A673 (cell line): ENCODE measurements at regions not wholly inside any gene's neighbourhood (a gene's known extent, or its start where the extent isn't known, plus 50 kb on each side); places are given as distances from the start of the nearest gene placed in this dataset.

Experiments used
- EZH2 ChIP-seq: fragments of 200-600 bp; sonication (generic); IDR thresholded peaks from 2 replicates; pipeline ENCODE4 v1.6.1; 2017; ENCODE audit warnings: borderline replicate concordance, low read depth, mild to moderate bottlenecking, mixed read lengths, antibody characterized with exemption, low read length; ENCODE audit not compliant: poor library complexity, severe bottlenecking
- TF ChIP-seq, protein P1 (sequence below): fragments of 300-800, 200-600 bp; sonication (generic); conservative IDR thresholded peaks from 2 replicates; pipeline ENCODE4 v1.5.1; 2017; ENCODE audit warnings: low read depth, mild to moderate bottlenecking, antibody characterized with exemption, low read length, moderate library complexity, mixed read lengths

DNA sequence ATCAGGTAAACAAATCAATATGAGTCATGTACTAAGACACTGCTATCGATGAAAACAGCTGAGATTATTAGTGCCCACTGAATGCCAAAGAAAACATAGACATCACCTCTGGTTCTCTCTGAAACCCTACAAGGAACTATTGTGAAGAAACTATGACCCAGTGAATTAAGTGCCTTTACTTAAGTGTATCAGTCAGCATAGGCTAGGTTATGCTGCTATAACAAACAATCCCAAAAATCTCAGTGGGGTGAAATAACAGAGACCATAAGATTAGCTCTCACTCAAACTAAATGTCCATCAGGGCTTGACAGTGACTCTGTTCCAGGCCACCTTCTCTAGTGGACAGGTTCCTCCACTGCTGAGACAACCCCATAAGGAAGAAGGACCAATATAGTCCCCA, 57.7 kb upstream of the KDM8 start:
- TF ChIP-seq, protein P1, sequence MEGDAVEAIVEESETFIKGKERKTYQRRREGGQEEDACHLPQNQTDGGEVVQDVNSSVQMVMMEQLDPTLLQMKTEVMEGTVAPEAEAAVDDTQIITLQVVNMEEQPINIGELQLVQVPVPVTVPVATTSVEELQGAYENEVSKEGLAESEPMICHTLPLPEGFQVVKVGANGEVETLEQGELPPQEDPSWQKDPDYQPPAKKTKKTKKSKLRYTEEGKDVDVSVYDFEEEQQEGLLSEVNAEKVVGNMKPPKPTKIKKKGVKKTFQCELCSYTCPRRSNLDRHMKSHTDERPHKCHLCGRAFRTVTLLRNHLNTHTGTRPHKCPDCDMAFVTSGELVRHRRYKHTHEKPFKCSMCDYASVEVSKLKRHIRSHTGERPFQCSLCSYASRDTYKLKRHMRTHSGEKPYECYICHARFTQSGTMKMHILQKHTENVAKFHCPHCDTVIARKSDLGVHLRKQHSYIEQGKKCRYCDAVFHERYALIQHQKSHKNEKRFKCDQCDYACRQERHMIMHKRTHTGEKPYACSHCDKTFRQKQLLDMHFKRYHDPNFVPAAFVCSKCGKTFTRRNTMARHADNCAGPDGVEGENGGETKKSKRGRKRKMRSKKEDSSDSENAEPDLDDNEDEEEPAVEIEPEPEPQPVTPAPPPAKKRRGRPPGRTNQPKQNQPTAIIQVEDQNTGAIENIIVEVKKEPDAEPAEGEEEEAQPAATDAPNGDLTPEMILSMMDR = no peak
- TF ChIP-seq EZH2 = no peak
